Endodermal cell (in vitro differentiated cells): ENCODE measurements at regions not wholly inside any gene's neighbourhood (a gene's known extent, or its start where the extent isn't known, plus 50 kb on each side); places are given as distances from the start of the nearest gene placed in this dataset.

Experiments used
- DNase-seq: peaks from one replicate; pipeline ENCODE4 v3.0.0-alpha.2; 2017
- H3K27ac ChIP-seq: 2 replicates; pipeline ENCODE4 v1.5.1; 2013; ENCODE audit warnings: mild to moderate bottlenecking, low read depth, low read length, moderate library complexity
- H3K27me3 ChIP-seq: 2 replicates; pipeline ENCODE4 v1.6.1; 2013; ENCODE audit warnings: mild to moderate bottlenecking, low read length, moderate library complexity; ENCODE audit not compliant: insufficient read depth, control insufficient read depth, poor library complexity, severe bottlenecking
- H3K36me3 ChIP-seq: 2 replicates; pipeline ENCODE4 v1.7.0; 2013; ENCODE audit warnings: mild to moderate bottlenecking, low read length, moderate library complexity; ENCODE audit not compliant: control insufficient read depth, insufficient read depth
- H3K4me1 ChIP-seq: one replicate; pipeline ENCODE4 v1.7.0; 2013; ENCODE audit warnings: low read length; ENCODE audit not compliant: control insufficient read depth, insufficient read depth
- H3K4me3 ChIP-seq: 2 replicates; pipeline ENCODE4 v1.5.1; 2013; ENCODE audit warnings: mild to moderate bottlenecking, low read length, moderate library complexity
- H3K9ac ChIP-seq: 2 replicates; pipeline ENCODE4 v1.6.1; 2013; ENCODE audit warnings: mild to moderate bottlenecking, low read length, moderate library complexity; ENCODE audit not compliant: poor library complexity, severe bottlenecking; ENCODE audit errors: extremely low read depth
- H3K9me3 ChIP-seq: 2 replicates; pipeline ENCODE4 v1.6.1; 2013; ENCODE audit warnings: mild to moderate bottlenecking, low read length, moderate library complexity; ENCODE audit not compliant: control insufficient read depth
- H3K27ac Mint-ChIP-seq: 2 replicates; pipeline ENCODE4 v1.8.0; 2020; ENCODE audit warnings: mixed read lengths
- H3K27me3 Mint-ChIP-seq: 2 replicates; pipeline ENCODE4 v1.8.0; 2021; ENCODE audit warnings: mild to moderate bottlenecking, mixed read lengths; ENCODE audit not compliant: insufficient read depth
- H3K36me3 Mint-ChIP-seq: 2 replicates; pipeline ENCODE4 v1.8.0; 2020; ENCODE audit warnings: low read depth, mixed read lengths
- H3K4me1 Mint-ChIP-seq: 2 replicates; pipeline ENCODE4 v1.8.0; 2020; ENCODE audit warnings: mixed read lengths
- H3K4me3 Mint-ChIP-seq: 2 replicates; pipeline ENCODE4 v1.8.0; 2020; ENCODE audit warnings: mild to moderate bottlenecking, moderate library complexity, mixed read lengths
- H3K9me3 Mint-ChIP-seq: 2 replicates; pipeline ENCODE4 v1.8.0; 2020; ENCODE audit warnings: mild to moderate bottlenecking, mixed read lengths
- WGBS, 2 experiments: methylation state at CpG; one replicate each; pipeline versions ENCODE4 v1.1.5 to v1.1.7; 2013; ENCODE audit warnings: missing lambda C conversion rate in 2 of 2, mixed read lengths in 1 of 2; ENCODE audit not compliant: insufficient coverage in 1 of 2, insufficient read length in 1 of 2; 5-methylcytosine and 5-hydroxymethylcytosine counted together
- TF ChIP-seq, protein P1 (sequence below): fragments of 200-600 bp; sonication (generic); conservative IDR thresholded peaks from 2 replicates; pipeline ENCODE4 v1.5.0; 2021; ENCODE audit warnings: antibody characterized with exemption, mild to moderate bottlenecking

DNA sequence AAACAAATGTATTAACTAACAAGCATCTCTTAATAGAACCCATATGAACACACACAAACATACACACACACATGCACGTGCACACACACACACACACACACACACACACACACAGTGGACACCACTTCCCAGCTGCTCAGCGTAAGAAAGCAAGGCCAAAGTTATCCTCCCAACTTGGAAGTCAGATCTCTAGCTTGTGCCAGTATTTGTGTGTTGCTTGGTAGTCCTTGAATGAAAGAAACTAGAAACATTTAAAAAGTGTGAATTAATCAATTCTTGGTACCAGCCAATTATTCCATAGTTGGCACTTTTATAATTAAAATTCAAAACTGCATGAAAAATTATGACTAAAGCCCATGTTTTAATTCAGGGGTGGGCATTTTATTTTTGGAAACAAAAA is 178.1 kb downstream of the TMEM161B start:
- WGBS, 2 experiments = 100% methylated on average over 2 of the region's 2 CpGs; no CpG with 5 or more reads in 1 of the 2 experiments
- peaks cover 7% of the 10 kb centered on the region for H3K4me1 Mint-ChIP-seq

DNA sequence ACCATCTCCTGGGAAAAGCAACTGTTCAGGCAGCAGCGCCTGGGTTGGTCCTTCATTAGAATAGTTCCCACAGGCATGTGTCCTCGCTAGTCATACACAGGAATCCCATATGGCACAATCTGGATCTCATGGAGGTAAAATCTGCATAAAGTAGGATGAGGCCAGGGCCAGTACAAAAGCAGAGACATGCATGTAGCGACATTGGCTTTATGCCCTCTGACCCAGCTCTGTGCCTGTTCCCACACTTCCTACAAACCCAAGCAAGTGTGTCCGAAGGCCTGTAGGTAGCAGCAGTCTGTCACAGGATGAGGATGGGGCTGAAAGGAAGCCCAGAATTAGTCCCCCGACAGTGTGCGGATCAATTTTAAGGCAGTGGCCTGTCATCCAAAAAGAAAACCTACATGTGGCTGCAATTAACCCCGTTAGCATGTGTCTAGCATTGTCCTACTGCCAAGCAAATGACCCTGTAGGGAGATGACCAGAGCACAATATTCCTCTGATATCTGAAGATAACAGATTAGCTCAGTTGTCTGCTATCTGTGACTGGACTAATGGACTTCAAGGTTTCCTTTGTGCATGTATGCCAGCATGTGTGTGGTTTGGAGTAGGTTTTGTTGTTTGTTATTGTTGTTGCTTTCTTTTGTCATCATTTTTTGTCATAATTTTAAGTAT is 178.8 kb downstream of the TMEM161B start:
- Histone ChIP-seq H3K9me3 (no peaks in the 10 kb centered on the region), H3K27me3 (no peaks in the 10 kb centered on the region), H3K9ac (no peak overlapping the region), H3K4me1 (no peaks in the 10 kb centered on the region), H3K27ac (peak overlapping the region; percentile 99), H3K36me3 (no peaks in the 10 kb centered on the region), H3K4me3 (no peak overlapping the region)
- H3K4me1 Mint-ChIP-seq = peaks cover 7% of the 10 kb centered on the region
- TF ChIP-seq, protein P1, sequence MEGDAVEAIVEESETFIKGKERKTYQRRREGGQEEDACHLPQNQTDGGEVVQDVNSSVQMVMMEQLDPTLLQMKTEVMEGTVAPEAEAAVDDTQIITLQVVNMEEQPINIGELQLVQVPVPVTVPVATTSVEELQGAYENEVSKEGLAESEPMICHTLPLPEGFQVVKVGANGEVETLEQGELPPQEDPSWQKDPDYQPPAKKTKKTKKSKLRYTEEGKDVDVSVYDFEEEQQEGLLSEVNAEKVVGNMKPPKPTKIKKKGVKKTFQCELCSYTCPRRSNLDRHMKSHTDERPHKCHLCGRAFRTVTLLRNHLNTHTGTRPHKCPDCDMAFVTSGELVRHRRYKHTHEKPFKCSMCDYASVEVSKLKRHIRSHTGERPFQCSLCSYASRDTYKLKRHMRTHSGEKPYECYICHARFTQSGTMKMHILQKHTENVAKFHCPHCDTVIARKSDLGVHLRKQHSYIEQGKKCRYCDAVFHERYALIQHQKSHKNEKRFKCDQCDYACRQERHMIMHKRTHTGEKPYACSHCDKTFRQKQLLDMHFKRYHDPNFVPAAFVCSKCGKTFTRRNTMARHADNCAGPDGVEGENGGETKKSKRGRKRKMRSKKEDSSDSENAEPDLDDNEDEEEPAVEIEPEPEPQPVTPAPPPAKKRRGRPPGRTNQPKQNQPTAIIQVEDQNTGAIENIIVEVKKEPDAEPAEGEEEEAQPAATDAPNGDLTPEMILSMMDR = peak; percentile 19
- 61 to 83% methylated on average over 5 to 7 of the region's 7 CpGs for WGBS, 2 experiments
- H3K27ac Mint-ChIP-seq = no peak overlapping the region
- peak; percentile 56 for DNase-seq
- H3K9me3 Mint-ChIP-seq = no peaks in the 10 kb centered on the region
- H3K4me3 Mint-ChIP-seq = no peak overlapping the region
- no peaks in the 10 kb centered on the region for H3K27me3 Mint-ChIP-seq
- H3K36me3 Mint-ChIP-seq = no peaks in the 10 kb centered on the region

More for the DNA sequence above, 178.1 kb downstream of the TMEM161B start:
- H3K27me3 ChIP-seq = no peaks in the 10 kb centered on the region
- H3K9ac ChIP-seq = no peak overlapping the region
- TF ChIP-seq, protein P1 = no peak
- H3K9me3 ChIP-seq = no peaks in the 10 kb centered on the region
- Mint-ChIP-seq H3K9me3 (no peaks in the 10 kb centered on the region), H3K27ac (no peak overlapping the region), H3K27me3 (no peaks in the 10 kb centered on the region), H3K4me3 (no peak overlapping the region), H3K36me3 (no peaks in the 10 kb centered on the region)
- H3K4me1 ChIP-seq = no peaks in the 10 kb centered on the region
- peak overlapping the region; percentile 99 for H3K27ac ChIP-seq
- H3K36me3 ChIP-seq = no peaks in the 10 kb centered on the region
- DNase-seq = no peak
- H3K4me3 ChIP-seq = no peak overlapping the region

DNA sequence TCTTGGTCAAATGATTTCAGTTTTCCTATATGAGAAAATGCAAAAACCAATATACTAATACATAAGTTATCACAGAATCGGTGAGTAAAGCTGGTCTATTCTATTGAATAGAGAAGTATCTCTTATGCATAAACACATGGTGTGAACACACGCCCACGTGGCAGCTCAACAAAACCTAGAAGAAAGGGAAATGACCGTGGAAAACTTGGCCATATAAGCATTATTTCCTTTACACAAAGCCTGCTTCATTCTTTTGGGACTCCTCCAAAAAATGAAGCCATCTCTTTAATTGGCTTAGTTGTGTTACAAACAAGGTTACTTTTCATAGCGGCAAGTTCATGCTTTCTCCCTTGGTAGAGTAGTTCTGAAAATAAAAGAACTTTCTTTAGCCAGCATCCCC is 183.2 kb downstream of the TMEM161B start:
- Histone ChIP-seq H3K27ac (peak overlapping the region; percentile 19), H3K9me3 (no peaks in the 10 kb centered on the region), H3K4me1 (no peaks in the 10 kb centered on the region), H3K36me3 (no peaks in the 10 kb centered on the region), H3K9ac (no peak overlapping the region), H3K27me3 (no peaks in the 10 kb centered on the region), H3K4me3 (no peak overlapping the region)
- TF ChIP-seq, protein P1 = no peak
- H3K36me3 Mint-ChIP-seq = no peaks in the 10 kb centered on the region
- no peaks in the 10 kb centered on the region for H3K27me3 Mint-ChIP-seq
- H3K9me3 Mint-ChIP-seq = no peaks in the 10 kb centered on the region
- H3K4me1 Mint-ChIP-seq = no peaks in the 10 kb centered on the region
- H3K4me3 Mint-ChIP-seq = no peak overlapping the region
- H3K27ac Mint-ChIP-seq = no peak overlapping the region
- 86% methylated on average over 5 of the region's 5 CpGs; no CpG with 5 or more reads in 1 of the 2 experiments for WGBS, 2 experiments
- DNase-seq = no peak
